Adrenal gland (tissue), 9 donors: ENCODE measurements at regions not wholly inside any gene's neighbourhood (a gene's known extent, or its start where the extent isn't known, plus 50 kb on each side); places are given as distances from the start of the nearest gene placed in this dataset.
"Not testable (repeated sequence)": the region's sequence is repeated elsewhere in the genome, so short reads cannot be mapped to it uniquely, and the experiment has no call there.

Experiments
- DNase-seq, 7 donors: peaks; one replicate each; pipeline ENCODE4 v3.0.0-alpha.2; 2019 to 2020
- H3K27ac ChIP-seq, 5 donors: fragments of 200-600 bp; sonication (generic) in 4 of 5; 1 replicate in 3 of 5; 2 replicates in 2 of 5; pipeline versions ENCODE4 v1.5.1 to v1.8.0; 2016 to 2020; ENCODE audit warnings: mild to moderate bottlenecking in 1 of 5
- H3K27me3 ChIP-seq: fragments of 200-600 bp; 2 replicates; pipeline ENCODE4 v1.8.0; 2021
- H3K36me3 ChIP-seq, 2 donors: fragments of 200-600 bp; replicated peaks in 1 of 2; 1 replicate in 1 of 2; 2 replicates in 1 of 2; pipeline versions ENCODE4 v1.5.1 to v1.8.0; 2018 to 2022
- H3K4me1 ChIP-seq, 2 donors: fragments of 200-600 bp; replicated peaks in 1 of 2; 1 replicate in 1 of 2; 2 replicates in 1 of 2; pipeline versions ENCODE4 v1.5.1 to v1.8.0; 2018 to 2021
- H3K4me3 ChIP-seq, 4 donors: fragments of 200-600 bp; sonication (generic) in 3 of 4; one replicate each; pipeline ENCODE4 v1.5.1; 2016 to 2018
- H3K9me3 ChIP-seq, 3 donors: fragments of 200-600 bp; sonication (generic) in 1 of 3; replicated peaks in 1 of 3; 1 replicate in 2 of 3; 2 replicates in 1 of 3; pipeline versions ENCODE4 v1.5.1 to v1.8.0; 2016 to 2021
- POLR2A ChIP-seq, 2 donors: fragments of 450-650 bp; IDR thresholded peaks; one replicate each; pipeline ENCODE4 v1.6.1; 2017; ENCODE audit warnings: antibody characterized with exemption in 2 of 2, mild to moderate bottlenecking in 2 of 2, moderate library complexity in 1 of 2
- WGBS, 4 donors: extraction: QIAGEN DNeasy Blood & Tissue Kit in 2 of 4; methylation state at CpG; one replicate each; pipeline versions ENCODE4 v1.1.5 to v1.1.7; 2013 to 2017; 5-methylcytosine and 5-hydroxymethylcytosine counted together
- intact Hi-C, 2 donors: fragments of 100-400 bp; cut with DNase I; formaldehyde crosslinking; loops; one replicate each; pipeline versions ENCODE4 v1.14.1 to v1.15.0; 2022 to 2023
- TF ChIP-seq, protein P1 (sequence below), 6 experiments: fragments of 450-650 bp in 4 of 6; fragments of 200-600 bp in 2 of 6; sonication (generic) in 1 of 6; IDR thresholded peaks; 1 replicate in 5 of 6; 2 replicates in 1 of 6; pipeline versions ENCODE4 v1.5.1 to v1.8.0; 2016 to 2021; ENCODE audit warnings: antibody characterized with exemption in 6 of 6, mild to moderate bottlenecking in 2 of 6, moderate library complexity in 1 of 6
- donor health status: healthy with polysubstance abuse.
- donor health status: Bipolar disorder and iron deficiency.
- donor health status: DM: yes; HTN: yes; CAD: no.
- donor health status: DM: no; HTN: no; CAD: no.
- donor health status: DM: no; HTN: no; CAD: no.

DNA sequence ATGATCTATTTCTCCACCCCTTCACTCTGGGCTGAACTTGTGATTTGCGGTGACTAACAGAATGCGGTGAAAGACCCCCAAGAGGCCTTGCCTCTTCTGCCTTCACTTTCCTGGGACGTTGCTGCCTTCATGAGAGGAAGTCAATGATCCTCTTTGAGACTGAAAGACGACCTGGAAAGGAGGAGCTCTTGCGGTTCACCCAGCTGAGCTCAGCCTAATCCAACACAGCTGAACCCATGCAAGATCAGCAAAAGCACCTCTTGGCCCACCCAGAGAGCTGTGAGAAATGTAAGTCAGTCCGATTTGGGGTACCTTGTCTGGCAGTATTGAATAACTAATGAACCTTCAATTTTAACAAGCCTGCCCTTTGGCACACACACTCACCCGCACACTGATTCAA, 767.4 kb upstream of the TPTE start:
- intact Hi-C loops, result no loop called here
- Histone ChIP-seq H3K4me1 (no peaks in the 10 kb centered on the region), H3K4me3 (no peak overlapping the region), H3K36me3 (no peaks in the 10 kb centered on the region), H3K27me3 (no peaks in the 10 kb centered on the region), H3K27ac (no peak overlapping the region), H3K9me3 (no peaks in the 10 kb centered on the region)
- TF ChIP-seq, protein P1, sequence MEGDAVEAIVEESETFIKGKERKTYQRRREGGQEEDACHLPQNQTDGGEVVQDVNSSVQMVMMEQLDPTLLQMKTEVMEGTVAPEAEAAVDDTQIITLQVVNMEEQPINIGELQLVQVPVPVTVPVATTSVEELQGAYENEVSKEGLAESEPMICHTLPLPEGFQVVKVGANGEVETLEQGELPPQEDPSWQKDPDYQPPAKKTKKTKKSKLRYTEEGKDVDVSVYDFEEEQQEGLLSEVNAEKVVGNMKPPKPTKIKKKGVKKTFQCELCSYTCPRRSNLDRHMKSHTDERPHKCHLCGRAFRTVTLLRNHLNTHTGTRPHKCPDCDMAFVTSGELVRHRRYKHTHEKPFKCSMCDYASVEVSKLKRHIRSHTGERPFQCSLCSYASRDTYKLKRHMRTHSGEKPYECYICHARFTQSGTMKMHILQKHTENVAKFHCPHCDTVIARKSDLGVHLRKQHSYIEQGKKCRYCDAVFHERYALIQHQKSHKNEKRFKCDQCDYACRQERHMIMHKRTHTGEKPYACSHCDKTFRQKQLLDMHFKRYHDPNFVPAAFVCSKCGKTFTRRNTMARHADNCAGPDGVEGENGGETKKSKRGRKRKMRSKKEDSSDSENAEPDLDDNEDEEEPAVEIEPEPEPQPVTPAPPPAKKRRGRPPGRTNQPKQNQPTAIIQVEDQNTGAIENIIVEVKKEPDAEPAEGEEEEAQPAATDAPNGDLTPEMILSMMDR (IDR thresholded peaks at IDR 0.05), result no peak
- no peak for TF ChIP-seq POLR2A (IDR thresholded peaks at IDR 0.05)
- WGBS, 4 donors, result 55 to 62% (median 58%) methylated on average over 7 of the region's 7 CpGs
- peak in 1 of 7 donors; percentile 7 for DNase-seq

DNA sequence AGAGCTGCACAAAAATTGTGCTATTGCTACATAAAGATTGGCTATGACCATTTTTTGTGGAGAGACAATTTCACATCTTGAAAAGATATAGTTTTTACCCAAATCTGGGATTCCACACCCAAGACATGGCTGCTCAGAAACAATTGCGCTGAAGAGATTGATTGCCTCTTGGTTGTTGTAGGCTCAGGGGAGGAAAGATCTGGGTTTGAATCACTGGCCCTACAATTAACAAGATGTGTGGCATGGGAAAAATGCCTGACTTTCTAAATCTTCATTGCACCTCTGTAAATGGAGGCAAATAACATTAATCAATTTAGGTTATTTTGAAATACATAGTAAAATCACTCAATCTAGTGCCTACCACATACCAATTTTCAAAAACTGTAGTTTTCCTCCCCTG, 766.9 kb upstream of the TPTE start:
- WGBS, 4 donors, result 29 to 59% (median 47%) methylated on average over 1 of the region's 1 CpG
- H3K27me3 ChIP-seq, intact Hi-C loops, DNase-seq, H3K4me3 ChIP-seq, H3K36me3 ChIP-seq, H3K27ac ChIP-seq, H3K9me3 ChIP-seq, H3K4me1 ChIP-seq: not testable (repeated sequence)

DNA sequence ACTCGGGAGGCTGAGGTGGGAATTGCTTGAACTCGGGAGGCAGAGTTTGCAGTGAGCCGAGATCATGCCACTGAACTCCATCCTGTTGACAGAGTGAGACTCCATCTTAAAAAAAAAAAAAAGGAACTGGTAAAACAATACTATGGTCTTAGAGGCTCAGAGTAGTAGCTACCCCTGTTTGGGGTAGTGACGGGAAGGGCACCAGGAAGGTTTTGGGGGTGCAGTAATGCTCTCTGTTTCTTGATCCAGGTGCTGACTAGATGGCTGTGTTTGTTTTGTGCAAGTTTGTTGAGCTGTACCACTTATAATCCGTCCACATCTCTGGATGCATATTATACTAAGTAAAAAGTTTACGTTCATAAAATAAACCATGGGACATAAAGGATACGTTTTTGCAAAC, 765.8 kb upstream of the TPTE start:
- Histone ChIP-seq H3K27me3 (no peaks in the 10 kb centered on the region), H3K4me1 (no peaks in the 10 kb centered on the region), H3K4me3 (no peak overlapping the region), H3K27ac (no peak overlapping the region), H3K36me3 (no peaks in the 10 kb centered on the region), H3K9me3 (no peaks in the 10 kb centered on the region)
- TF ChIP-seq POLR2A (IDR thresholded peaks at IDR 0.05), result no peak
- TF ChIP-seq, protein P1 (IDR thresholded peaks at IDR 0.05), result no peak
- 47 to 55% (median 53%) methylated on average over 7 of the region's 7 CpGs for whole genome bisulfite sequencing, 4 donors
- DNase-seq, result no peak
- intact Hi-C loops, result no loop called here

DNA sequence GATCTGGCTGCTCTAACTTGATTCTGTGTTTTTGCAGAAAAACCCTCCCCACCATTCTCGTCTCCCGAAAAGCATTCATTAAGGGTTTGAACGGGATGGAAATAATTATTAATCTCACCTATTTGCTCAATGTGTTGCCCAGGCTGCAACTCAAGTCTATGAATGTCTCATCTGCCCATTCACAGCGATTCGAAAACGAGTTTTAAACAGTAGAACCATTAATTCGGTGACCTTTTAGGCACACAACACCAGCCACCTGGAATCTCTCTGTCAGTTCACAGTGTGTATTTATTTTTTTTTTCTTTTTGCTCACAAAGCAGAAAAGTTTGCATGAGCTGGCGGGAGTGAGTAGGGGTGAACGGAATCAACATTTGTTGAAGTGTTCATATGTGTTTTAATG, 764.7 kb upstream of the TPTE start:
- Histone ChIP-seq H3K27me3 (no peaks in the 10 kb centered on the region), H3K9me3 (no peaks in the 10 kb centered on the region), H3K4me3 (no peak overlapping the region), H3K36me3 (no peaks in the 10 kb centered on the region), H3K4me1 (no peaks in the 10 kb centered on the region), H3K27ac (no peak overlapping the region)
- WGBS, 4 donors, result 62 to 67% (median 64%) methylated on average over 9 of the region's 9 CpGs
- TF ChIP-seq, protein P1 (IDR thresholded peaks at IDR 0.05), result no peak
- no peak for TF ChIP-seq POLR2A (IDR thresholded peaks at IDR 0.05)
- DNase-seq, result no peak
- intact Hi-C loops, result no loop called here

DNA sequence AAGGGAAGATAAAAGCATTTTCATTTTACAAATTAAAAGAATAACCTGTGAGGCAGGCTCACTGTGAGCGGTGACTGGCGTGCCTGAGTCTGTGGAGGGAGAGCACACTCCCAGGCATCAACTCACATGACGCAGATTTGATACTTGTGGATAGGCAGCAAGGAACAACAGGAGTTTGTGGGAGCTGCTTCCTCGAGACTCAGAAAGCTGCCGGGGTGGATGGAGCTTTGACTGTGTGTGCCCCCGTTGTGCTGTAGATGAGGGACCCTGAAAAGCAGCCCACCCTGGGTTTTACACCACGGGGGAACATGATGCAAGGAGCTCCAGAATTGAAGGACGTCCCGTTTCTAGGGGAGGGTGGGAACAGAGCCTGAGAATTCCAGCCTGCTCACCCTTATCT, 764.3 kb upstream of the TPTE start:
- DNase-seq, H3K27ac ChIP-seq, H3K9me3 ChIP-seq, H3K4me1 ChIP-seq, H3K27me3 ChIP-seq, H3K4me3 ChIP-seq, H3K36me3 ChIP-seq, intact Hi-C loops: not testable (repeated sequence)
- WGBS, 4 donors, result 49 to 59% (median 54%) methylated on average over 7 to 9 of the region's 9 CpGs

DNA sequence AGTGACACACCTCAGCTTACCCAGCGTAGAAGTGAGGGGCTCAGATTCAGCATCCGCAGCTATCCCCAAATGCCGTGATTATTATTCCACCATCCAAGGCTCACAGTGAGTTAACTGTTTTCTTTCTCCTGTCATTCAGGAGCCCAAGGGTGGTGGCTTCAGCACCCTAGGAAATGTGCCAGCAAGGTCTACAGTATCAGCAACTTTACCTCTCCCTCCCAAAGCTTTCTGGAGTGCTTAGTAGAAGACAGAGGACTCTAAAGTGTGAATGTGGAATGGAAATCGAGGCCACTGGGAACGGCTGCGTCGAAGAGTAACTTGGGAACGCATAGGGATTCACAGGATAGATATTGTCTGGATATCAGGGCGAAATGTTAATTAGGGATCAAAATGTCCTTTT, 763.8 kb upstream of the TPTE start:
- WGBS, 4 donors, result 69 to 75% (median 71%) methylated on average over 9 of the region's 9 CpGs
- H3K27me3 ChIP-seq, DNase-seq, H3K27ac ChIP-seq, H3K36me3 ChIP-seq, intact Hi-C loops, H3K4me3 ChIP-seq, H3K4me1 ChIP-seq, H3K9me3 ChIP-seq: not testable (repeated sequence)
